Kidney (tissue), 13 donors: ENCODE measurements at regions not wholly inside any gene's neighbourhood (a gene's known extent, or its start where the extent isn't known, plus 50 kb on each side); places are given as distances from the start of the nearest gene placed in this dataset.

Experiments
- DNase-seq, 5 donors: peaks; one replicate each; pipeline ENCODE4 v3.0.0-alpha.2; 2013 to 2020
- FAIRE-seq: peaks from 2 replicates; lab custom pipeline; 2012; peaks lifted over from hg19 to GRCh38; lab: Jason Lieb, UNC
- H3K27ac ChIP-seq, 2 donors: one replicate each; pipeline ENCODE4 v1.7.0; 2013; ENCODE audit warnings: low read depth in 2 of 2, low read length in 2 of 2, inconsistent platforms in 1 of 2
- H3K27me3 ChIP-seq: one replicate; pipeline ENCODE4 v1.7.1; 2013; ENCODE audit warnings: low read length, inconsistent platforms; ENCODE audit not compliant: control insufficient read depth, insufficient read depth
- H3K36me3 ChIP-seq, 3 donors: one replicate each; pipeline versions ENCODE4 v1.7.0 to v1.7.1; 2013; ENCODE audit warnings: low read length in 3 of 3, control low read depth in 1 of 3, inconsistent platforms in 1 of 3; ENCODE audit not compliant: insufficient read depth in 3 of 3, control insufficient read depth in 2 of 3
- H3K4me1 ChIP-seq, 3 donors: one replicate each; pipeline versions ENCODE4 v1.7.0 to v1.7.1; 2013; ENCODE audit warnings: low read length in 3 of 3, inconsistent platforms in 1 of 3, low read depth in 1 of 3; ENCODE audit not compliant: control insufficient read depth in 2 of 3, insufficient read depth in 2 of 3
- H3K4me3 ChIP-seq, 3 donors: one replicate each; pipeline versions ENCODE4 v1.7.0 to v1.8.1; 2013; ENCODE audit warnings: low read length in 3 of 3, control low read depth in 1 of 3, inconsistent platforms in 1 of 3
- H3K9ac ChIP-seq, 3 donors: one replicate each; pipeline versions ENCODE4 v1.7.0 to v1.7.1; 2013; ENCODE audit warnings: low read length in 3 of 3, control low read depth in 1 of 3, inconsistent platforms in 1 of 3
- H3K9me3 ChIP-seq, 3 donors: one replicate each; pipeline versions ENCODE4 v1.7.0 to v1.7.1; 2013; ENCODE audit warnings: low read length in 3 of 3, control low read depth in 1 of 3, inconsistent platforms in 1 of 3; ENCODE audit not compliant: control insufficient read depth in 2 of 3, insufficient read depth in 1 of 3
- intact Hi-C: fragments of 100-400 bp; cut with DNase I; formaldehyde crosslinking; loops from one replicate; pipeline ENCODE4 v1.11.1; 2022
- TF ChIP-seq, protein P1 (sequence below): IDR thresholded peaks from 3 replicates; pipeline ENCODE4 v1.5.1; 2012; ENCODE audit warnings: mild to moderate bottlenecking, moderate library complexity, borderline replicate concordance; ENCODE audit not compliant: insufficient read depth; ENCODE audit errors: extremely low read depth
- donor health status: control.
- donor health status: control.
- donor health status: control.
- donor health status: control.
- donor health status: control.
- donor health status: DM: yes; HTN: yes; CAD: no.
- donor health status: Normal renal cell carcinoma (clear cell type).

GRCh38 chr6:135601857-135602256 lies 104.3 kb upstream of the AHI1 start:
- Histone ChIP-seq H3K27ac (no peak overlapping the region), H3K27me3 (no peaks in the 10 kb centered on the region), H3K4me3 (no peak overlapping the region), H3K9me3 (no peaks in the 10 kb centered on the region), H3K9ac (no peak overlapping the region), H3K36me3 (no peaks in the 10 kb centered on the region), H3K4me1 (no peaks in the 10 kb centered on the region)
- FAIRE-seq (no peak), DNase-seq (no peak)
- TF ChIP-seq, protein P1, sequence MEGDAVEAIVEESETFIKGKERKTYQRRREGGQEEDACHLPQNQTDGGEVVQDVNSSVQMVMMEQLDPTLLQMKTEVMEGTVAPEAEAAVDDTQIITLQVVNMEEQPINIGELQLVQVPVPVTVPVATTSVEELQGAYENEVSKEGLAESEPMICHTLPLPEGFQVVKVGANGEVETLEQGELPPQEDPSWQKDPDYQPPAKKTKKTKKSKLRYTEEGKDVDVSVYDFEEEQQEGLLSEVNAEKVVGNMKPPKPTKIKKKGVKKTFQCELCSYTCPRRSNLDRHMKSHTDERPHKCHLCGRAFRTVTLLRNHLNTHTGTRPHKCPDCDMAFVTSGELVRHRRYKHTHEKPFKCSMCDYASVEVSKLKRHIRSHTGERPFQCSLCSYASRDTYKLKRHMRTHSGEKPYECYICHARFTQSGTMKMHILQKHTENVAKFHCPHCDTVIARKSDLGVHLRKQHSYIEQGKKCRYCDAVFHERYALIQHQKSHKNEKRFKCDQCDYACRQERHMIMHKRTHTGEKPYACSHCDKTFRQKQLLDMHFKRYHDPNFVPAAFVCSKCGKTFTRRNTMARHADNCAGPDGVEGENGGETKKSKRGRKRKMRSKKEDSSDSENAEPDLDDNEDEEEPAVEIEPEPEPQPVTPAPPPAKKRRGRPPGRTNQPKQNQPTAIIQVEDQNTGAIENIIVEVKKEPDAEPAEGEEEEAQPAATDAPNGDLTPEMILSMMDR, result no peak
- intact Hi-C loops, result no loop called here

- H3K27ac ChIP-seq, result no peak overlapping the region
- no peaks in the 10 kb centered on the region for H3K27me3 ChIP-seq
- TF ChIP-seq, protein P1, result no peak
- H3K4me1 ChIP-seq, result no peaks in the 10 kb centered on the region
- DNase-seq (no peak), FAIRE-seq (no peak)
- no peaks in the 10 kb centered on the region for H3K36me3 ChIP-seq
- H3K9me3 ChIP-seq, result no peaks in the 10 kb centered on the region
- H3K4me3 ChIP-seq, result no peak overlapping the region
- intact Hi-C loops, result no loop called here
- no peak overlapping the region for H3K9ac ChIP-seq
Measured at GRCh38 chr6:135603249-135603648, 105.7 kb upstream of the AHI1 start.

GRCh38 chr6:135604035-135604860 lies 106.7 kb upstream of the AHI1 start:
- H3K9ac ChIP-seq, result no peak overlapping the region
- TF ChIP-seq, protein P1, result no peak
- H3K36me3 ChIP-seq, result no peaks in the 10 kb centered on the region
- DNase-seq, result no peak
- no peak overlapping the region for H3K27ac ChIP-seq
- no peaks in the 10 kb centered on the region for H3K27me3 ChIP-seq
- H3K9me3 ChIP-seq, result no peaks in the 10 kb centered on the region
- no peaks in the 10 kb centered on the region for H3K4me1 ChIP-seq
- FAIRE-seq, result no peak
- no peak overlapping the region for H3K4me3 ChIP-seq
- intact Hi-C loops, result no loop called here
